Skeletal muscle tissue (tissue), 3 donors: ENCODE measurements at regions not wholly inside any gene's neighbourhood (a gene's known extent, or its start where the extent isn't known, plus 50 kb on each side); places are given as distances from the start of the nearest gene placed in this dataset.
"Not testable (repeated sequence)": the region's sequence is repeated elsewhere in the genome, so short reads cannot be mapped to it uniquely, and the experiment has no call there.

Experiments
- H3K27ac ChIP-seq: one replicate; pipeline ENCODE4 v1.7.0; 2013; ENCODE audit warnings: mild to moderate bottlenecking, low read depth, low read length, inconsistent platforms
- H3K27me3 ChIP-seq, 3 donors: one replicate each; pipeline ENCODE4 v1.7.0; 2013; ENCODE audit warnings: low read length in 3 of 3; ENCODE audit not compliant: control insufficient read depth in 3 of 3, insufficient read depth in 3 of 3
- H3K36me3 ChIP-seq, 3 donors: one replicate each; pipeline ENCODE4 v1.7.0; 2013; ENCODE audit warnings: low read length in 3 of 3; ENCODE audit not compliant: control insufficient read depth in 3 of 3, insufficient read depth in 3 of 3
- H3K4me1 ChIP-seq, 3 donors: one replicate each; pipeline ENCODE4 v1.7.0; 2013; ENCODE audit warnings: low read length in 3 of 3, mild to moderate bottlenecking in 3 of 3; ENCODE audit not compliant: control insufficient read depth in 3 of 3, insufficient read depth in 3 of 3
- H3K4me3 ChIP-seq, 3 donors: one replicate each; pipeline ENCODE4 v1.7.0; 2013; ENCODE audit warnings: low read length in 3 of 3
- H3K9ac ChIP-seq, 3 donors: one replicate each; pipeline ENCODE4 v1.7.0; 2013; ENCODE audit warnings: low read length in 3 of 3, mild to moderate bottlenecking in 3 of 3, moderate library complexity in 2 of 3, low read depth in 1 of 3
- H3K9me3 ChIP-seq, 3 donors: one replicate each; pipeline ENCODE4 v1.7.0; 2013; ENCODE audit warnings: low read length in 3 of 3; ENCODE audit not compliant: control insufficient read depth in 3 of 3
- donor health status: Osteomylitis.

- no peak overlapping the region for H3K4me3 ChIP-seq
Measured at GRCh38 chr2:208985644-208986043, 438.2 kb upstream of the MAP2 start.

GRCh38 chr2:208990716-208991115 lies 433.1 kb upstream of the MAP2 start:
- H3K9me3 ChIP-seq: no peaks in the 10 kb centered on the region
- no peaks in the 10 kb centered on the region for H3K27me3 ChIP-seq
- H3K9ac ChIP-seq: no peak overlapping the region

More at GRCh38 chr2:208985644-208986043, 438.2 kb upstream of the MAP2 start:
- Histone ChIP-seq H3K36me3 (no peaks in the 10 kb centered on the region), H3K9me3 (no peaks in the 10 kb centered on the region), H3K27ac (no peak overlapping the region), H3K4me1 (no peaks in the 10 kb centered on the region), H3K9ac (no peak overlapping the region), H3K27me3 (no peaks in the 10 kb centered on the region)

DNA sequence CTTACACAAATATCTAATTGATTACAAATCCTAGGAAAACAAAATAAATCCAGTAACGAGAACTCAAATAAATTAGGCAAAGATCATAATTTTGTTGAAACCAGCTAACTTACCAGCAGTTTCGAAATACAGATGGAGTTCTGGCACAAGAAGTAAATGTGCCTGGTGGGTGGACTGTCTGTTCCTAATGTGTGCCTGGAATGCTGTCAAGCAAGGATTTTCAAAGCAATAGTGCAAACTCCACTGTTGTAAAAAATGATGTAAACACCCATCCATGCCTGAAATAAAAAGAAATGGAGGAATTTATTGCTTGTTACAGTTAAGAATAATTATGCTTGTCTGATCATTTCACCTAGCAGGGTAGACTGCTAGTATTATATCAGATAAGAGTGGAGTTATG lies 423.9 kb upstream of the MAP2 start:
- H3K27me3 ChIP-seq: no peaks in the 10 kb centered on the region
- no peak overlapping the region for H3K27ac ChIP-seq
- no peaks in the 10 kb centered on the region for H3K9me3 ChIP-seq
- no peaks in the 10 kb centered on the region for H3K36me3 ChIP-seq
- H3K4me3 ChIP-seq: no peak overlapping the region
- no peak overlapping the region for H3K9ac ChIP-seq
- no peaks in the 10 kb centered on the region for H3K4me1 ChIP-seq

More at GRCh38 chr2:208990716-208991115, 433.1 kb upstream of the MAP2 start:
- H3K4me3 ChIP-seq: no peak overlapping the region
- no peaks in the 10 kb centered on the region for H3K4me1 ChIP-seq
- H3K36me3 ChIP-seq: no peaks in the 10 kb centered on the region
- no peak overlapping the region for H3K27ac ChIP-seq

DNA sequence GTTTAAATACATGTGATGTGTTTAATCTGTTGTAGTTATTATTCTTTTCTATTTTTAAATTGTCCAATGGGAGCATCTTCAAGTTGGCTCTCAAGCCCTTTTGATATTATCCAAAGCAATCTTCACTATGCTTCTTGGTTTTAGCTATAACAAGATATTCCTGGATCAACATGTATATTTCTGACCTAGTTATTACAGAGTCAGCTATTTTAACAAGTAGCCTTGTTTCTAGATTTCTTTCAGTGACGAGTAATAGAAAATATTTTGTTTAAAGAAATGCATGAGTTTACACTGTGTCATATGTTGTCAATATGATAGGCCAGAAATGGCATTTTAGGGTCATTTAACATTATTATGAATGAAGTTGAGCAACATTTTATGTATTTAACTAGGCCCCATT lies 421.8 kb upstream of the MAP2 start:
- peaks cover 0 to 10% (median 3%) of the 10 kb centered on the region in 3 donors for H3K9me3 ChIP-seq
- H3K27me3 ChIP-seq: no peaks in the 10 kb centered on the region
- H3K36me3 ChIP-seq: no peaks in the 10 kb centered on the region
- no peak overlapping the region for H3K4me3 ChIP-seq
- H3K9ac ChIP-seq: no peak overlapping the region
- no peak overlapping the region for H3K27ac ChIP-seq
- H3K4me1 ChIP-seq: no peaks in the 10 kb centered on the region

GRCh38 chr2:209005371-209005770 lies 418.5 kb upstream of the MAP2 start:
- no peak overlapping the region for H3K9ac ChIP-seq
- H3K9me3 ChIP-seq: peaks cover 0 to 10% (median 3%) of the 10 kb centered on the region in 3 donors
- no peaks in the 10 kb centered on the region for H3K27me3 ChIP-seq
- no peak overlapping the region for H3K27ac ChIP-seq
- no peaks in the 10 kb centered on the region for H3K4me1 ChIP-seq
- H3K36me3 ChIP-seq: no peaks in the 10 kb centered on the region
- no peak overlapping the region for H3K4me3 ChIP-seq

- Histone ChIP-seq H3K36me3 (no peaks in the 10 kb centered on the region), H3K27ac (no peak overlapping the region), H3K27me3 (no peaks in the 10 kb centered on the region), H3K9ac (no peak overlapping the region), H3K4me3 (no peak overlapping the region), H3K9me3 (peaks cover 0 to 10% (median 3%) of the 10 kb centered on the region in 3 donors), H3K4me1 (no peaks in the 10 kb centered on the region)
Measured at GRCh38 chr2:209008636-209009287, 415.1 kb upstream of the MAP2 start.

- H3K36me3 ChIP-seq: not testable (repeated sequence)
Measured at GRCh38 chr2:209018633-209019032, 405.2 kb upstream of the MAP2 start.

GRCh38 chr2:209029249-209029648 lies 394.6 kb upstream of the MAP2 start:
- Histone ChIP-seq H3K4me3 (no peak overlapping the region), H3K36me3 (no peaks in the 10 kb centered on the region), H3K9me3 (peaks cover 0 to 2% (median 0%) of the 10 kb centered on the region in 3 donors)

More at GRCh38 chr2:209018633-209019032, 405.2 kb upstream of the MAP2 start:
- not testable (repeated sequence) for H3K4me3 ChIP-seq, H3K4me1 ChIP-seq, H3K27ac ChIP-seq, H3K27me3 ChIP-seq, H3K9me3 ChIP-seq, H3K9ac ChIP-seq

DNA sequence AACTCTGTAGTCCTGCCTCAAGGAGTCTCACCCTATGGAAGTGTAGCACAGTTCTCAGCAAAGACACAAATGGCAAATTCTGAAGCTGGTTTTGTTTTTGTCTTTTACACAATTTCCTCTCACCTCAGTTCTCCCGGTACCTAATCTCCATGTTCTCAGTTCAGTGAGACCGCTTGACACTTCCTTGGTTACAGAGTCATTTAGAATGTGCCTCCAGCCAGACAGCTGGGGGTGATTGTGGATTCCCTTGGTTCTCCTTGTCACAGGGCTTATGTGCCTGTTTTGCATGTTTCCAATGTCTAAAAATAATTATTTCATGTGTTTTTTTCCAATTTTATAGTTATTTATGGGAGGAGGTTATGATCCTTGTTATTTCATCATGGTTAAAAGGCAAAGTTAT lies 379.5 kb upstream of the MAP2 start:
- no peak overlapping the region for H3K4me3 ChIP-seq
- H3K36me3 ChIP-seq: no peaks in the 10 kb centered on the region
- H3K27ac ChIP-seq: no peak overlapping the region
- no peaks in the 10 kb centered on the region for H3K9me3 ChIP-seq
- no peaks in the 10 kb centered on the region for H3K4me1 ChIP-seq
- H3K27me3 ChIP-seq: no peaks in the 10 kb centered on the region
- no peak overlapping the region for H3K9ac ChIP-seq

More at GRCh38 chr2:209029249-209029648, 394.6 kb upstream of the MAP2 start:
- Histone ChIP-seq H3K9ac (no peak overlapping the region), H3K27ac (no peak overlapping the region), H3K27me3 (no peaks in the 10 kb centered on the region), H3K4me1 (no peaks in the 10 kb centered on the region)

DNA sequence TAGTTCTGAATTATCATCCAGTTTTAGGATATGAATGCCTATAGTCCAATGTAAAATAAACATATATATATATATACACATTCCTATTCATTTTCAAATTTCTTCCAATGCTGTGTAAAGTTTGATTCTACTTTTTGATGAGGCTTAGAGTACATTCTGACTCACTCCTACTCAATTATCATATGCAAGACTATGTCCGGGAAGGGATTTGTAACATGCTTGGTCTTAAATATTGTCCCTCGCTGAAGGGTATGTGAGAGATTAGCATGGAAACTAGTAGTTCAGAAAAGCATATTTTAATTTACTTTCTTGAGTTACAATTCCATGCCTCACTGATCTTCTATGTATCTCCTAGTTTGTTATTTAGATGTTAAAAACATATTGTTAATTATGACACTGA lies 377.7 kb upstream of the MAP2 start:
- no peak overlapping the region for H3K9ac ChIP-seq
- no peaks in the 10 kb centered on the region for H3K27me3 ChIP-seq
- H3K36me3 ChIP-seq: no peaks in the 10 kb centered on the region
- H3K4me1 ChIP-seq: no peaks in the 10 kb centered on the region
- H3K27ac ChIP-seq: no peak overlapping the region
- H3K4me3 ChIP-seq: no peak overlapping the region
- H3K9me3 ChIP-seq: no peaks in the 10 kb centered on the region
